Panc1 (cell line): ENCODE measurements at regions not wholly inside any gene's neighbourhood (a gene's known extent, or its start where the extent isn't known, plus 50 kb on each side); places are given as distances from the start of the nearest gene placed in this dataset.

ENCODE experiments used
- ATAC-seq: fragments of 200-7000 bp; cut with Tn5 transposase; 2 replicates; pipeline ENCODE4 v1.9.1; 2020; ENCODE audit warnings: mild to moderate bottlenecking, moderate library complexity
- BruUV-seq: library from RNA; stranded (reverse); fragments of 400-500 nt; replicated peaks from 2 replicates; lab custom pipeline; 2021; lab: Mats Ljungman, UMichigan
- CTCF ChIA-PET: fragments of 300-600 bp; sonication (Branson Sonifier 250); formaldehyde crosslinking; loops from one replicate; lab custom pipeline; 2022; ENCODE audit warnings: antibody characterized with exemption; lab: Charles Lee
- POLR2A ChIA-PET: fragments of 300-600 bp; sonication (Branson Sonifier 250); formaldehyde crosslinking; loops from one replicate; lab custom pipeline; 2022; ENCODE audit warnings: antibody characterized with exemption; lab: Charles Lee
- DNase-seq: peaks from one replicate; pipeline ENCODE4 v3.0.0-alpha.2; 2010; ENCODE audit warnings: low read depth, low spot score
- H3K27ac ChIP-seq: 2 replicates; pipeline ENCODE4 v1.5.1; 2011; ENCODE audit warnings: mild to moderate bottlenecking, low read length, inconsistent platforms
- H3K27me3 ChIP-seq: fragments of 200-500 bp; sonication (Bioruptor generic); 2 replicates; pipeline ENCODE4 v1.6.0; 2014; ENCODE audit warnings: low read length, inconsistent platforms; ENCODE audit not compliant: control insufficient read depth, insufficient read depth
- H3K36me3 ChIP-seq: fragments of 200-500 bp; sonication (Bioruptor generic); 2 replicates; pipeline ENCODE4 v1.5.1; 2014; ENCODE audit warnings: inconsistent platforms, mild to moderate bottlenecking, low read length, moderate library complexity; ENCODE audit not compliant: control insufficient read depth, insufficient read depth
- H3K4me1 ChIP-seq: 2 replicates; pipeline ENCODE4 v1.5.1; 2011; ENCODE audit warnings: inconsistent platforms, mild to moderate bottlenecking, low read length, moderate library complexity; ENCODE audit not compliant: control insufficient read depth, insufficient read depth
- H3K4me3 ChIP-seq, 2 experiments: 2 replicates each; pipeline ENCODE4 v1.5.1; 2011 to 2012; ENCODE audit warnings: low read depth in 2 of 2, low read length in 2 of 2, mild to moderate bottlenecking in 2 of 2, inconsistent platforms in 1 of 2, moderate library complexity in 1 of 2
- H3K9me3 ChIP-seq: fragments of 200-500 bp; sonication (Bioruptor generic); 2 replicates; pipeline ENCODE4 v1.5.1; 2014; ENCODE audit warnings: low read depth, mild to moderate bottlenecking, inconsistent platforms, low read length, moderate library complexity; ENCODE audit not compliant: control insufficient read depth, insufficient read depth
- CTCF ChIP-seq: fragments of 450-650 bp; IDR thresholded peaks from 2 replicates; pipeline ENCODE4 v1.5.1; 2017; ENCODE audit warnings: mild to moderate bottlenecking
- POLR2AphosphoS5 ChIP-seq: IDR thresholded peaks from 2 replicates; pipeline ENCODE4 v1.6.1; 2012; ENCODE audit warnings: mild to moderate bottlenecking, low read depth, low read length, moderate library complexity
- SIN3A ChIP-seq: IDR thresholded peaks from 2 replicates; pipeline ENCODE4 v1.6.1; 2012; ENCODE audit warnings: low read depth, mild to moderate bottlenecking, low read length, moderate library complexity, borderline replicate concordance; ENCODE audit not compliant: insufficient read depth
- TCF7L2 ChIP-seq: IDR thresholded peaks from 2 replicates; pipeline ENCODE4 v1.6.1; 2011; ENCODE audit warnings: mild to moderate bottlenecking, low read depth, low read length, inconsistent platforms
- in situ Hi-C: cut with HindIII; loops from 2 replicates; pipeline ENCODE4 v1.10.0; 2016; ENCODE audit warnings: low sequenced_read_pairs, low pct_unique_long_range_greater_than_20kb
- intact Hi-C: fragments of 100-400 bp; cut with micrococcal nuclease; formaldehyde crosslinking; loops from one replicate; pipeline ENCODE4 v1.10.0; 2022; ENCODE audit not compliant: unreplicated experiment
- TF ChIP-seq, protein P1 (sequence below), 2 experiments: IDR thresholded peaks; 2 replicates each; pipeline ENCODE4 v1.6.1; 2011 to 2012; ENCODE audit warnings: low read depth in 2 of 2, control low read depth in 1 of 2, low read length in 1 of 2, mild to moderate bottlenecking in 1 of 2, moderate library complexity in 1 of 2; ENCODE audit not compliant: insufficient read depth in 1 of 2

DNA sequence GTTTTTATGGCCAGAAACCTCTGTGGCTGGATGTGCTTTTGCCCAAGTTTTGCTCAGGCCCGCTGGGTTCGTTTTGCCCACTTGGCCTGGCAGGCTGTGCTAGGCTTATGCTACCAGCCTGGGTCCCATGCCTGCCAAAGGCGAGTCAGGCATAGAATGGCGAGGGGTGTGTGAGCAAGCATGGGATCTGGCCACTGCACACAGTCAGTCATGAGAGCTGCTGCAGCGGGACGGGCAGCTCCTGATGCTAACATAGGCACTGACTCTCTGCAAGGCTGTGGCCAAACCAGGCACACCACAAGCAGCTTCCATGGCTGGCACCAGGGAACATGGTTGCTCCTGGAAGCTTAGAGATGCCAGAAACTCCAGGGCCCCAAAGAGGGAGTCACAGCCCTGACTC, 52.9 kb upstream of the PCDH15 start:
- H3K4me3 ChIP-seq, result no peak overlapping the region
- H3K36me3 ChIP-seq, result no peaks in the 10 kb centered on the region
- ChIA-PET CTCF (no interaction called here), POLR2A (no interaction called here)
- H3K27me3 ChIP-seq, result no peaks in the 10 kb centered on the region
- ATAC-seq (no peak), DNase-seq (no peak)
- intact Hi-C loops, result no loop called here
- no TSS peak for BruUV-seq
- TF ChIP-seq SIN3A (no peak), TCF7L2 (no peak), CTCF (no peak), POLR2AphosphoS5 (no peak)
- TF ChIP-seq, protein P1, sequence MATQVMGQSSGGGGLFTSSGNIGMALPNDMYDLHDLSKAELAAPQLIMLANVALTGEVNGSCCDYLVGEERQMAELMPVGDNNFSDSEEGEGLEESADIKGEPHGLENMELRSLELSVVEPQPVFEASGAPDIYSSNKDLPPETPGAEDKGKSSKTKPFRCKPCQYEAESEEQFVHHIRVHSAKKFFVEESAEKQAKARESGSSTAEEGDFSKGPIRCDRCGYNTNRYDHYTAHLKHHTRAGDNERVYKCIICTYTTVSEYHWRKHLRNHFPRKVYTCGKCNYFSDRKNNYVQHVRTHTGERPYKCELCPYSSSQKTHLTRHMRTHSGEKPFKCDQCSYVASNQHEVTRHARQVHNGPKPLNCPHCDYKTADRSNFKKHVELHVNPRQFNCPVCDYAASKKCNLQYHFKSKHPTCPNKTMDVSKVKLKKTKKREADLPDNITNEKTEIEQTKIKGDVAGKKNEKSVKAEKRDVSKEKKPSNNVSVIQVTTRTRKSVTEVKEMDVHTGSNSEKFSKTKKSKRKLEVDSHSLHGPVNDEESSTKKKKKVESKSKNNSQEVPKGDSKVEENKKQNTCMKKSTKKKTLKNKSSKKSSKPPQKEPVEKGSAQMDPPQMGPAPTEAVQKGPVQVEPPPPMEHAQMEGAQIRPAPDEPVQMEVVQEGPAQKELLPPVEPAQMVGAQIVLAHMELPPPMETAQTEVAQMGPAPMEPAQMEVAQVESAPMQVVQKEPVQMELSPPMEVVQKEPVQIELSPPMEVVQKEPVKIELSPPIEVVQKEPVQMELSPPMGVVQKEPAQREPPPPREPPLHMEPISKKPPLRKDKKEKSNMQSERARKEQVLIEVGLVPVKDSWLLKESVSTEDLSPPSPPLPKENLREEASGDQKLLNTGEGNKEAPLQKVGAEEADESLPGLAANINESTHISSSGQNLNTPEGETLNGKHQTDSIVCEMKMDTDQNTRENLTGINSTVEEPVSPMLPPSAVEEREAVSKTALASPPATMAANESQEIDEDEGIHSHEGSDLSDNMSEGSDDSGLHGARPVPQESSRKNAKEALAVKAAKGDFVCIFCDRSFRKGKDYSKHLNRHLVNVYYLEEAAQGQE (IDR thresholded peaks at IDR 0.05; ENCODE audit: insufficient read depth in 1 of 2, low read depth in 2 of 2, low read length in 1 of 2), result no peak
- in situ Hi-C loops, result no loop called here
- H3K27ac ChIP-seq, result no peak overlapping the region
- H3K9me3 ChIP-seq, result no peaks in the 10 kb centered on the region
- H3K4me1 ChIP-seq, result no peaks in the 10 kb centered on the region
